PFSK-1 (cell line): ENCODE measurements at regions not wholly inside any gene's neighbourhood (a gene's known extent, or its start where the extent isn't known, plus 50 kb on each side); places are given as distances from the start of the nearest gene placed in this dataset.

Source experiments
- POLR2AphosphoS5 ChIP-seq: IDR thresholded peaks from 2 replicates; pipeline ENCODE4 v1.6.1; 2012; ENCODE audit warnings: low read depth, mild to moderate bottlenecking, control low read depth, low read length, moderate library complexity
- SIN3A ChIP-seq: IDR thresholded peaks from 2 replicates; pipeline ENCODE4 v1.6.1; 2012; ENCODE audit warnings: mild to moderate bottlenecking, low read length, moderate library complexity, borderline replicate concordance; ENCODE audit not compliant: insufficient read depth
- TF ChIP-seq, protein P1 (sequence below), 2 experiments: IDR thresholded peaks; 2 replicates each; pipeline versions ENCODE4 v1.6.1 to v1.8.0; 2011 to 2012; ENCODE audit warnings: low read depth in 2 of 2, low read length in 2 of 2, control low read depth in 1 of 2, inconsistent platforms in 1 of 2, mild to moderate bottlenecking in 1 of 2, moderate library complexity in 1 of 2; ENCODE audit not compliant: insufficient read depth in 1 of 2

DNA sequence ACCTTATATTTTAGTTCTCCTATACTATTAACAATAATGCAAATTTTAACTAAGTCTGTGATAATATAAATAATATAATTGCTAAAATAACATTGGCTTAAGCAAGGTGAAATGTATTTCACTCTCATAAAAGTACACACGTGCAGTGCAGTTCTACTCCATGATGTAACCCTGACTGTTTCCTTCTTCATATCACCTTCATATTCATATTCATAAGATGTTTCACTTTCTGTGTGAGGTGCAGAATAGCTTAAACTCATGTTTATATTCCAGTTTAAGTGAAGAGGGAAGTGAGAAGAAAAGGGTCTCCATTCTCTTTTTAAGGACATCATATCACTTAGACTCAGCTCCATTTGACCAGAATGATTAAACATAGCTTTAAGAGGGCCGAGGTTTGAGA, 1810.0 kb upstream of the PCDH10 start:
- no peak for TF ChIP-seq SIN3A
- TF ChIP-seq, protein P1, sequence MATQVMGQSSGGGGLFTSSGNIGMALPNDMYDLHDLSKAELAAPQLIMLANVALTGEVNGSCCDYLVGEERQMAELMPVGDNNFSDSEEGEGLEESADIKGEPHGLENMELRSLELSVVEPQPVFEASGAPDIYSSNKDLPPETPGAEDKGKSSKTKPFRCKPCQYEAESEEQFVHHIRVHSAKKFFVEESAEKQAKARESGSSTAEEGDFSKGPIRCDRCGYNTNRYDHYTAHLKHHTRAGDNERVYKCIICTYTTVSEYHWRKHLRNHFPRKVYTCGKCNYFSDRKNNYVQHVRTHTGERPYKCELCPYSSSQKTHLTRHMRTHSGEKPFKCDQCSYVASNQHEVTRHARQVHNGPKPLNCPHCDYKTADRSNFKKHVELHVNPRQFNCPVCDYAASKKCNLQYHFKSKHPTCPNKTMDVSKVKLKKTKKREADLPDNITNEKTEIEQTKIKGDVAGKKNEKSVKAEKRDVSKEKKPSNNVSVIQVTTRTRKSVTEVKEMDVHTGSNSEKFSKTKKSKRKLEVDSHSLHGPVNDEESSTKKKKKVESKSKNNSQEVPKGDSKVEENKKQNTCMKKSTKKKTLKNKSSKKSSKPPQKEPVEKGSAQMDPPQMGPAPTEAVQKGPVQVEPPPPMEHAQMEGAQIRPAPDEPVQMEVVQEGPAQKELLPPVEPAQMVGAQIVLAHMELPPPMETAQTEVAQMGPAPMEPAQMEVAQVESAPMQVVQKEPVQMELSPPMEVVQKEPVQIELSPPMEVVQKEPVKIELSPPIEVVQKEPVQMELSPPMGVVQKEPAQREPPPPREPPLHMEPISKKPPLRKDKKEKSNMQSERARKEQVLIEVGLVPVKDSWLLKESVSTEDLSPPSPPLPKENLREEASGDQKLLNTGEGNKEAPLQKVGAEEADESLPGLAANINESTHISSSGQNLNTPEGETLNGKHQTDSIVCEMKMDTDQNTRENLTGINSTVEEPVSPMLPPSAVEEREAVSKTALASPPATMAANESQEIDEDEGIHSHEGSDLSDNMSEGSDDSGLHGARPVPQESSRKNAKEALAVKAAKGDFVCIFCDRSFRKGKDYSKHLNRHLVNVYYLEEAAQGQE (IDR thresholded peaks at IDR 0.05; ENCODE audit: insufficient read depth in 1 of 2, low read depth in 2 of 2, low read length in 2 of 2) = no peak
- no peak for TF ChIP-seq POLR2AphosphoS5
